ENCODE measurements at regions not wholly inside any gene's neighbourhood (a gene's known extent, or its start where the extent isn't known, plus 50 kb on each side); places are given as distances from the start of the nearest gene placed in this dataset.

DNA sequence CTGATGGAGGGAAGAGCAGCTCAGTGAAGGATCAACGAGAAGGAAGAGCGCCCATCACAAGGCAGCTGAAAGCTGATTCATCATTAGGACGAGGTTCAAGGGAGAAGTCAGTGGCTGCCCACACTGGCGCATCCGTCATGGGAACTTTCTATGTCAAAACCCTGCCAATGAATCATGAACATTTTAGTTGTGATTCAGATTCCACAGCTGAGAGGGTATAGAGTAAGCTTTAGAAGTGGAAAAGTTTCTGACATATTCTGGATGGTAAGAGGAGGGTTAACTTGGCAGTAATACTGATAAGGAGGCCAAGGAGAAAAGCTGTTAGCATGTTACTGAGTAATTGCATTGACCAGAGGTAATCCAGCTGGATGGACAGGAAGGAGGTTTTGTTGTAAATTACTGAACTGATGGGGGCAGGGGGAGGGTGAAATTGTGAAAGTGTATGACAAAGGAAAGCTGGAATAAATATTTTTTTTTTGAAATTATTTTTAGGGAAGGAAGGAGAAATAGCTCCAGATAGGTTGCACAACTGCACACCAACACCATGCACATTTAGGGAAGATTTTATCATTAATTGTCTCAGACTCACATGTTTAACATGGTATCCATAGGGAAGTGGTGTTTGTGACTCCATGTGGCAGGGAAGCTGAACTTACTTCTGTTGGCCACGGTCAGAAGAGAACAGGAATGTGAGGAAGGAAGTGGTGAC, 78.3 kb upstream of the NRP1 start:
- BruUV-seq (replicated peaks) = no TSS peak
- H3K4me1 ChIP-seq = peaks cover 12% of the 10 kb centered on the region
- peak overlapping the region; percentile 9 for H3K4me3 Mint-ChIP-seq (ENCODE audit: unreplicated experiment)
- DNase-seq = peak in 1 of 2 experiments; percentile 20
- peaks cover 13% of the 10 kb centered on the region for H3K4me1 Mint-ChIP-seq (ENCODE audit: low read depth, unreplicated experiment)
- no peak overlapping the region for H3K4me3 ChIP-seq (ENCODE audit: low read depth, low read length)
- H3K9me3 Mint-ChIP-seq (ENCODE audit: unreplicated experiment) = peaks cover 22% of the 10 kb centered on the region
- no peaks in the 10 kb centered on the region for H3K9me3 ChIP-seq
- H3K27me3 Mint-ChIP-seq (ENCODE audit: insufficient read depth, unreplicated experiment) = no peaks in the 10 kb centered on the region
- ChIA-PET POLR2A (no interaction called here), CTCF (interaction anchor here (0.7 to 1.1 kb wide), 2 partner anchors 31 to 78 kb away, joined by 3 to 10 read pairs; partner anchors contain the start of gene NRP1)
- H3K27ac Mint-ChIP-seq (ENCODE audit: unreplicated experiment) = peak overlapping the region; percentile 40
- TF ChIP-seq, protein P1, sequence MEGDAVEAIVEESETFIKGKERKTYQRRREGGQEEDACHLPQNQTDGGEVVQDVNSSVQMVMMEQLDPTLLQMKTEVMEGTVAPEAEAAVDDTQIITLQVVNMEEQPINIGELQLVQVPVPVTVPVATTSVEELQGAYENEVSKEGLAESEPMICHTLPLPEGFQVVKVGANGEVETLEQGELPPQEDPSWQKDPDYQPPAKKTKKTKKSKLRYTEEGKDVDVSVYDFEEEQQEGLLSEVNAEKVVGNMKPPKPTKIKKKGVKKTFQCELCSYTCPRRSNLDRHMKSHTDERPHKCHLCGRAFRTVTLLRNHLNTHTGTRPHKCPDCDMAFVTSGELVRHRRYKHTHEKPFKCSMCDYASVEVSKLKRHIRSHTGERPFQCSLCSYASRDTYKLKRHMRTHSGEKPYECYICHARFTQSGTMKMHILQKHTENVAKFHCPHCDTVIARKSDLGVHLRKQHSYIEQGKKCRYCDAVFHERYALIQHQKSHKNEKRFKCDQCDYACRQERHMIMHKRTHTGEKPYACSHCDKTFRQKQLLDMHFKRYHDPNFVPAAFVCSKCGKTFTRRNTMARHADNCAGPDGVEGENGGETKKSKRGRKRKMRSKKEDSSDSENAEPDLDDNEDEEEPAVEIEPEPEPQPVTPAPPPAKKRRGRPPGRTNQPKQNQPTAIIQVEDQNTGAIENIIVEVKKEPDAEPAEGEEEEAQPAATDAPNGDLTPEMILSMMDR (IDR thresholded peaks at IDR 0.05; ENCODE audit: insufficient read depth in 1 of 2, low read depth in 1 of 2, low read length in 1 of 2, severe bottlenecking in 1 of 2, unreplicated experiment in 1 of 2) = no peak
- no peaks in the 10 kb centered on the region for H3K27me3 ChIP-seq (replicated peaks; ENCODE audit: control insufficient read depth, insufficient read depth, low read length)
- no peaks in the 10 kb centered on the region for H3K36me3 ChIP-seq (ENCODE audit: control insufficient read depth, insufficient read depth, low read length)
- H3K36me3 Mint-ChIP-seq (ENCODE audit: insufficient read depth, unreplicated experiment) = no peaks in the 10 kb centered on the region
- intact Hi-C loops (cut with micrococcal nuclease; ENCODE audit: unreplicated experiment) = loop anchor here (2.0 kb wide), 1 partner anchor 82 kb away; no protein-coding TSS in a partner anchor

DNA sequence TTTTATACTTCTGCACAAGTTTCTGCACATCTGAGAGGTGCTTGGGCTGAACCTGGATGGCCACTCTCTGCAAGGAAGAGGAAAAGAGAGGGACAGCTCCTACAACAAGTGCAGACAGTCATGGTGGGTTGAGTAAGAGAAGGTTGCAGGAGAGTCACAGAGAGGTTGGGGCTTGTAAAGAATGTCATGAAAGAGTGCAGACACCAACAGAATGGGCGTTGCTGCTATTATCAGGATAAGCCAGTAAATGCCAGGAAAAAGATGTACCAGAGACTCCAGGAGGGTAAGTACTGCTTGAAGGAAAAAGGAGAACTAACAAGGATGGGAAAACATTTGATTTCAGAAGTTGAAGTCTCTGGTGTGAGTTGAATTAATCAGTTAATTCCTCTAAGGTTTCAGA, 77.8 kb upstream of the NRP1 start:
- H3K4me1 ChIP-seq = peaks cover 12% of the 10 kb centered on the region
- no peaks in the 10 kb centered on the region for H3K27me3 Mint-ChIP-seq (ENCODE audit: insufficient read depth, unreplicated experiment)
- H3K36me3 Mint-ChIP-seq (ENCODE audit: insufficient read depth, unreplicated experiment) = no peaks in the 10 kb centered on the region
- no peak overlapping the region for H3K4me3 ChIP-seq (ENCODE audit: low read depth, low read length)
- H3K9me3 ChIP-seq = no peaks in the 10 kb centered on the region
- no TSS peak for BruUV-seq (replicated peaks)
- ChIA-PET CTCF (interaction anchor here (0.7 to 1.1 kb wide), 2 partner anchors 31 to 77 kb away, joined by 3 to 10 read pairs; partner anchors contain the start of gene NRP1), POLR2A (no interaction called here)
- TF ChIP-seq, protein P1 (IDR thresholded peaks at IDR 0.05; ENCODE audit: insufficient read depth in 1 of 2, low read depth in 1 of 2, low read length in 1 of 2, severe bottlenecking in 1 of 2, unreplicated experiment in 1 of 2) = no peak
- H3K4me3 Mint-ChIP-seq (ENCODE audit: unreplicated experiment) = peak overlapping the region; percentile 9
- H3K27me3 ChIP-seq (replicated peaks; ENCODE audit: control insufficient read depth, insufficient read depth, low read length) = no peaks in the 10 kb centered on the region
- H3K9me3 Mint-ChIP-seq (ENCODE audit: unreplicated experiment) = peaks cover 23% of the 10 kb centered on the region
- intact Hi-C loops (cut with micrococcal nuclease; ENCODE audit: unreplicated experiment) = loop anchor here (2.0 kb wide), 1 partner anchor 81 kb away; no protein-coding TSS in a partner anchor
- DNase-seq = no peak
- no peaks in the 10 kb centered on the region for H3K36me3 ChIP-seq (ENCODE audit: control insufficient read depth, insufficient read depth, low read length)
- peak overlapping the region; percentile 40 for H3K27ac Mint-ChIP-seq (ENCODE audit: unreplicated experiment)
- peaks cover 13% of the 10 kb centered on the region for H3K4me1 Mint-ChIP-seq (ENCODE audit: low read depth, unreplicated experiment)

DNA sequence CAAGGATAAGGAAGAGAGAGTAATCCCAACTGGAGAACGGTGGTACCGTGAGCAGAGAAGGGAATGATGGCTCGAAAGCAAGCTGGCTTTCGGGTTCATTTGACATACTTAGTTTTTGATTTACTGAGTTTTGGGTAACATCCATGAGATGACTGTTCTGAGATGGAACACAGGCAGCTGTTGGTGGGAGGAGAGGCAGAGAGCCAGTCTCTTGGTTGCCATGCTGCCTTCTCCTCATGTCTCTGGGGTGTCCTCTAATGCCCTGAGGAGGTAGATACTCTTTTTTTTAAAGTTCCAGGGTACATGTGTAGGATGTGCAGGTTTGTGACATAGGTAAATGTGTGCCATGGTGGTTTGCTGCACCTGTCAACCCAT, 76.4 kb upstream of the NRP1 start:
- H3K27me3 ChIP-seq (replicated peaks; ENCODE audit: control insufficient read depth, insufficient read depth, low read length) = no peaks in the 10 kb centered on the region
- DNase-seq = no peak
- ChIA-PET POLR2A (no interaction called here), CTCF (interaction anchor here (0.6 kb wide), 1 partner anchor 96 kb away, joined by 3 read pairs; no protein-coding TSS in a partner anchor)
- BruUV-seq (replicated peaks) = no TSS peak
- intact Hi-C loops (cut with micrococcal nuclease; ENCODE audit: unreplicated experiment) = no loop called here
- H3K4me3 ChIP-seq (ENCODE audit: low read depth, low read length) = no peak overlapping the region
- Mint-ChIP-seq H3K36me3 (ENCODE audit: insufficient read depth, unreplicated experiment) (no peaks in the 10 kb centered on the region), H3K4me1 (ENCODE audit: low read depth, unreplicated experiment) (peaks cover 13% of the 10 kb centered on the region), H3K9me3 (ENCODE audit: unreplicated experiment) (peaks cover 33% of the 10 kb centered on the region), H3K27me3 (ENCODE audit: insufficient read depth, unreplicated experiment) (no peaks in the 10 kb centered on the region), H3K27ac (ENCODE audit: unreplicated experiment) (no peak overlapping the region), H3K4me3 (ENCODE audit: unreplicated experiment) (no peak overlapping the region)
- TF ChIP-seq, protein P1 (IDR thresholded peaks at IDR 0.05; ENCODE audit: insufficient read depth in 1 of 2, low read depth in 1 of 2, low read length in 1 of 2, severe bottlenecking in 1 of 2, unreplicated experiment in 1 of 2) = no peak
- H3K9me3 ChIP-seq = no peaks in the 10 kb centered on the region
- H3K36me3 ChIP-seq (ENCODE audit: control insufficient read depth, insufficient read depth, low read length) = no peaks in the 10 kb centered on the region
- peaks cover 12% of the 10 kb centered on the region for H3K4me1 ChIP-seq

Measured in Caco-2 (cell line).